Stimulated activated CD8-positive, alpha-beta memory T cell treated with anti-CD3 and anti-CD28 coated beads, Interleukin-12 subunit alpha, Interleukin-12 subunit beta, amount 100 ng/mL, for 24 hours (primary cell): ENCODE measurements at regions not wholly inside any gene's neighbourhood (a gene's known extent, or its start where the extent isn't known, plus 50 kb on each side); places are given as distances from the start of the nearest gene placed in this dataset.

Experiments
- DNase-seq: peaks from one replicate; pipeline ENCODE4 v3.0.0-alpha.2; 2020; ENCODE audit errors: extremely low read depth

- DNase-seq, result no peak
Observed at GRCh38 chr4:128603081-128603480, 206.4 kb upstream of the JADE1 start.

- no peak for DNase-seq
Observed at GRCh38 chr4:128601991-128602695, 207.4 kb upstream of the JADE1 start.

- no peak for DNase-seq
Observed at GRCh38 chr4:128600996-128601871, 208.3 kb upstream of the JADE1 start.

DNA sequence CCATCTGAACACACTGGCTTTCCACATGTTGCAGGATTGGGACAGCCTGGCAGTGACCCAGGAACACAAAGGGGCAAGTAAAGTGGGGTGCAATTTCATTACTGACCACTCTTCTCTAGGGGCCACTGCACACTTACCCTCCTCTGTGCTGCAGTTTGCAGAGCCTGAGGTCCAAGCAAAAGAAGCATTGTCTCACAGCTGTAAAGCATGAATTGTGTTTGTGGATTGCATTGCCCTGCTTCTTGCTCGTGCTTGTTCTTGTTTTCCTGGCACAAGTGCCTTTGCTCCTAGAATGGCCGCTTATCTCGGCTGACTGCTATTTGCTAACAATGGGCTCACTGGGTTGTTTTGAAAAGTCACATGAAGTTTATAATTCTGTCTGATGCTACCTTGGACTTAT, 209.1 kb upstream of the JADE1 start:
- DNase-seq, result no peak

DNA sequence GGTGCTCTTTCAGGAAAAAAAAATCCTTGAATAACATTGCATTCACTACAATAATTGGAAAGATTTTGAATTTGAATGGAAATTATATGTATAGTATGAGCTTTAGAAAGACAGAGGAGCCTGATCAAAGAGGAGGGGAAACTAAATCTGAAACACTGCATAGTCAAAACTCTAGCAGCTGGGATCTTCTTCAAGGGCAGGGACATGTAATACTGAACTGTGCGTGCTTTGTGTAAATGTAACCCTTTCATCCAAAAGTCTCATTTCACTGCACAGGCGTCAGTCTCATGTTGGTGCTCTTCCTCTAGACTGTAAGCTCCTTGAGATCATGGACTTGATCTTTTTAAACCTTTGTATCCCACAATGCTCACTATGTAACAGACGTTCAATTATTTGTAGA, 212.0 kb upstream of the JADE1 start:
- no peak for DNase-seq

DNA sequence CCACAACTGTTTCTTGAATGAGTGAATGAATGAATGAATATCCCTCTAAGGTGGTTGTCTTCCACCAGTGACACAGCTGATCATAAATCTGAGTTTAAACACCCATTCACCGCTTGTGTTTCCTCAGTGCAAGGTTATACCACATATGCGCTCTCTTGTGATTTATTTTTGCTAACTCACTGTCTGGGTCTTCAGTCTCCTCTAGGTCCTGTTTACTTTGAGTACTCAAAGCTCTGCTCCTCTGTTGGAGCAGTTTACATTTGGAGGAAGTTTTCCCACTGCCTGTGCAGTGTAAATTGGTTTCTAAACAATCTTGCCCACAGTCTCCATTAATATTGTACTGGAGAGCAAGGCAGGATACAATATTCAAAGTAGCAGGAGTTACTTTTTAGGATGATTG, 212.6 kb upstream of the JADE1 start:
- no peak for DNase-seq

DNA sequence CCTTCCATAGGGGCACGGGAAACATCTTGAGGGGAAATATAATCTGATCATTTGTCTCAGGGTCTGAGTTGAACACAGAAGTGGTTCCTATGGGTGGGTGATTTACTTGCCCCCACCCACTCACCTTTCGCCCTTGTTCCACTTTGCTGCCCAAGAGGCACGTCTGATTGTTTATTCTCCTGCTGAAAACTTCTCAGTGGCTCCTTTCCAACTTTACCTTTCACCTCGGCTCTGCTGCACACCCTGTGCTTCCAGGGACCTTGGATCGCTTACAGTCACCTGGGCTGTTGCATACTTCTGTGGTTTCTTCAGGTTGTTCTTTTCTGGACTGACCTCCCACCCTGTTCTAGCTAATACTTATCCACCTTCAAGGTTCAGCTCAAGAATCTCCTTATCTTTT, 213.4 kb upstream of the JADE1 start:
- no peak for DNase-seq

- no peak for DNase-seq
Observed at GRCh38 chr4:128591482-128591881, 218.0 kb upstream of the JADE1 start.

DNA sequence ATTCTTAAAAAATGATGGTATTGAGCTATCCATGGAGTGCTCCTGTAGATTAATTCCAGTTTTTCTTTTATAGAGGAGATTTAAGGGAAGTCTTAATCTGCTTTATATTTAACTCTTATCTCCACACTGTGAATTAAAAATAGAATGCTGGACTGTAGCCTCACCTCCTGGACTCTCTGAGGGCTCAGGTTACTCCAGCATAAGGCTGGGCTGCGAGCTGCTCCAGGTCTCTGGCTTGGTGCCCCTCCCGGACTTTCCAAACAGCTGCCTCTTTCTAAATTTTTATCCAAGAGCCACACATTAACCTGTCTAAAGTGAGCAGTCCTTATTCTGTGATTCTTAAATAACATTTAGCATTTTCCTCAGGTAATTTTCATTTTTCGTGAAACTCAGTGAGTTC, 218.7 kb upstream of the JADE1 start:
- DNase-seq, result no peak

- DNase-seq, result no peak
Observed at GRCh38 chr4:128590034-128590740, 219.3 kb upstream of the JADE1 start.

DNA sequence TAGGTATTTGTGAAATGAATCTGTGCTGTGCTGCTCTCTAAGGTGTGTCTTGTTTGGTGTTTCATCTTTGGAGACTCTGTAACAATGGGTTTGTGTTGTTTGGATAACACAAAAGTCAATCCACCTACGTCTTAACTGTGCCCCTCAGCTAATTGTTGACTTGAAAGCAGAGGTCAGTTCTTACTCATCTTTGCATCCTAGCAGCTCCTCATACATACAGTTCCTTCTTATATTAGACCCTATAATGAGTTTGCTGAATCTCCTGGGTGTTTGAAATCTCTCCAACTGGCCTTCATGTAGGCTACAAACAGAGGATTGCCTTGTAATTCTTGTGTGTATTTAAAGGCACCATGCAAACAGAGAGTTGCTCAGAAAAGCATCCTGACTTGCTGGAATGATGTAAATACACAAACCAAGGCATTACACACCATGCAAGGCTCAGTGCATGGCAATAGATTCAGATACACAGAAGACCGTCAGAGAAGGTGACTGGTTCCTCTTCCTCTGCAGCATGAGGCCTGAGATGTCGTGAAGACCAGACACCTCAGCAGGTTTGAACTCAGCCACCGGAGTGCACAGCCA, 220.0 kb upstream of the JADE1 start:
- DNase-seq, result no peak

- DNase-seq, result no peak
Observed at GRCh38 chr4:128587382-128587781, 222.1 kb upstream of the JADE1 start.

DNA sequence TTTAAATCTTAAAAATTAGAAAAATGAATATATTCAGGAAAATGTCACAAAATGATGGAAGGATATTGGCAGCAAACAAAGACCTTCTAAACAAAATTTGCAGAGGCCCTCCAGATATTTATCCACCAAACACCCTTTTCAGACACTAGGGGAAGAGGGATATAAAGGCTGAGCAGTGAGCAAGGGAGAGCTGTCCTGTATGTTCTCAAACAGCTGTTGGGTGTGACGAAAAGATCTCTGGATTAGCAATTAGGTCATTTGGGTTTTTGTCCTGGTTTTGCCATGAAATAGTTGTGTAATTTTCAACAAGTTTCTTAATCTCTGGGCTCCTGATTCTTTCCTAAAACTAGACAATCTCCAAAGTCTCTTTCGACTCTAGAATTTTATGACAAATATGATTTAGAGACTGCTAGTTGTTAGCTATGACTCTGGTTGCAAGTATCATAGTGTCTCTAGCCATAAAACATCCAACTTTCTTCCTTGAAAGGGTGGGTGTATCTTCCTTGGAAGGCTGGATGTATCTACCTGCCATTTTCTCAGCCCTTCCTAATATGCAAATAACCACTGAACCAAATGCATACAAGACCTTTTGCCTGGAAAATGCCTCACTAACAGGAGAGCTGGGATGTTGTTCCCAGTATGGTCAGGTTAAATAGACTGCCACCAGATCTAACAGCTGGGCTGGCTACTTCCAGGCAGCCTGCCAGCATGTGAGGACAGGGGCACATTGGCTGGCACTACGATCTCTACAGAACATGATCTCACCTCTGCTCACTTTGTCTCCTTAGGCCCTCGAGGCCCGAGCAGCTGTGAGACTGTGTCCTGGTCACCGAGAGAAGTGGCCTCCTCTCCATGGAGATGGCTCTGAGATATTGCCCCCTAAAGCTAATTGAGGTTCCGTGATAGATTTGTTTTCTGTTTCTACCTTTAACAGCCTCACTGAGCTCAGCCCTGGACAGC, 225.5 kb upstream of the JADE1 start:
- no peak for DNase-seq

GRCh38 chr4:128582427-128582870, 227.1 kb upstream of the JADE1 start:
- no peak for DNase-seq

DNA sequence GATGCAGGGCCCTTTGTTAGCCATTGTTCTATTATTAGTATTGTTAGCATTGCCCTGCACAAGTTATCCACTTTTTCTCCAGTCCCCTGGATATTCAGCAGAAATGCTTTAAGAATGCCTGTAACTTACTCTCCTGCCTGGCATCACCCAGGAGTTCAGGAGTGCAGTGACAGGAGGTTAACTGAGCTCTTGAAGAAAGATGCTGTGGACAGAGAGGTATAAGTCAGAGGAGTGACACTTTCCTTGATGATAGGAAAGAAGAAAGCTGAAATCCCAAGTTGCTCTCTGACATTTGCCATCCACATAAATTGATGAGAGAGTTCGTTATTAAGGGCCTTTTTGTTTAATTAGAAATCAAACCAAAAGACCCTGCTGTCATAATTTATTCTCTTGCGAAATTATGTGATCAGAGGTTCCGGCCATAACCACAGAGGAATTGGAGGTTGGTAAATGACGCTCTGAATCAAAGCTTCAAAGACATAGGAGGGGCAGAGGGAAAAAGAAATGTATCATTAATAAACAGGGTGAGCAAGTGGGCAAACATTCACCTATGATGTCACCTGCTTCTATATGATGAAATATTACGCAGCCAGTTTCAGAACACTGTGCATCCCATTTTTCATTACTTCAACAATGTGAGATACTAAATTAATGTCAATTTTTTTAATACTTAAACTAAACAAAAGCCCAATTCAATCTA, 230.2 kb upstream of the JADE1 start:
- DNase-seq, result no peak

DNA sequence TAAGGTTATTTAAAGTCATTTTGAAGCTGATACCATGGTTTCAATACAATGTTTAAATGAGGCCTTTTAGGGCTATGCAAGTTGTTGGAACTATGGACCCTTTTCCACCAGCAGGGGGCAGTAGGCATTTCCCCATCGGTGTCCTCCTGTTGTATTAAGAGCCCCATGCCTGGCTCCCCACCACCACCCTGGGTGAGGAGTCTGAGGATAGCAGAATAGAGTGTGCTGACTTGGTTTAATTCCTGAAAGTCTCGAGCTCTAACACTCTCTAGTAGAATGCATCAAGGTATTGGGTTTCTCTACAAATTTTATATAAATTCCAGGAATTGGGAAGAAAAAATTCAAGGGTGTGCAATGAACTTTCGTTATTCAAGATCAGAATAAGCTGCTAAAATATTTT, 234.8 kb upstream of the JADE1 start:
- no peak for DNase-seq

GRCh38 chr4:128573781-128574508, 235.6 kb upstream of the JADE1 start:
- no peak for DNase-seq

- no peak for DNase-seq
Observed at GRCh38 chr4:128572778-128573241, 236.7 kb upstream of the JADE1 start.

DNA sequence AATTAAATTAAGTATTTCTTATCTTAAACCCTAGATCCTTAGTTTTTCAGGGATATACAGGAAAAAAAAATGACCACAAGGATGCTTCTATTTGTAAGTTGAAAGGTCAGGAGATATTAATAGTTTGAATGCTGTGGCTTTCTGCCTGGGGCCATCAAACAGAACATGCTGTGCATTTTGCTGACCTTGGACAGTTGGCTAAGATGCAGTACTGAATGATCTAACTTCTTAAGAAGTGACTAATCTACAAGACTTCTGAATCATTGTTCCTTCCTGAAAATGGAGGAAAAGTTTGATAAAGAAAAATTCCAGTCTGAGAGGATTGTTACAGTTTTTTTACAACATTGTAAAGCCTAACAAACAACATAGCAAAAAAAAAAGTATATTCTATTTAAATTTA, 237.8 kb upstream of the JADE1 start:
- DNase-seq, result no peak
